PFSK-1 (cell line): ENCODE measurements at regions not wholly inside any gene's neighbourhood (a gene's known extent, or its start where the extent isn't known, plus 50 kb on each side); places are given as distances from the start of the nearest gene placed in this dataset.

Source experiments
- POLR2AphosphoS5 ChIP-seq: IDR thresholded peaks from 2 replicates; pipeline ENCODE4 v1.6.1; 2012; ENCODE audit warnings: low read depth, mild to moderate bottlenecking, control low read depth, low read length, moderate library complexity
- SIN3A ChIP-seq: IDR thresholded peaks from 2 replicates; pipeline ENCODE4 v1.6.1; 2012; ENCODE audit warnings: mild to moderate bottlenecking, low read length, moderate library complexity, borderline replicate concordance; ENCODE audit not compliant: insufficient read depth
- TAF1 ChIP-seq: IDR thresholded peaks from 2 replicates; pipeline ENCODE4 v1.6.1; 2012; ENCODE audit warnings: low read length, control low read depth, borderline replicate concordance; ENCODE audit not compliant: insufficient read depth
- TF ChIP-seq, protein P1 (sequence below), 2 experiments: IDR thresholded peaks; 2 replicates each; pipeline versions ENCODE4 v1.6.1 to v1.8.0; 2011 to 2012; ENCODE audit warnings: low read depth in 2 of 2, low read length in 2 of 2, control low read depth in 1 of 2, inconsistent platforms in 1 of 2, mild to moderate bottlenecking in 1 of 2, moderate library complexity in 1 of 2; ENCODE audit not compliant: insufficient read depth in 1 of 2

DNA sequence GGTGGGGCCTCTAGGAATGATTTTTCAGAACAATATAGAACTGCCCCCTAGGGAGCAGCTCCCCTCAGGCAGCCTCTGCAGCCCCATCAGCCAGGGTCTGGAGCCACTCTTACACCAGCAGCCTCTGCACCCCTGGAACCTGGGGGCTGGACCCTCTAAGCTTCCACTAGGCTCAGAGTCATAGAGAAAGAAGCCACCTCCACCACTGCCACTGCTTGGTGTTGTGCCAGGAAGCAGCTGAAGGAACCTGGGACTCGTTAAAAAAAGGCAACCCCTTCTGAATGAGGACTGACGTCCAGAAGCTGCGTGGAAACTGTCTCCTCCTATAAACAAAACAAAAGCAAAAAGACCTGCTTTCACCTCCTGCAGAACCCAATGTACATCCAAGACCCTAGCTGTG, 98.1 kb upstream of the HS6ST1 start:
- TF ChIP-seq TAF1: no peak
- TF ChIP-seq POLR2AphosphoS5: no peak
- TF ChIP-seq SIN3A: no peak
- TF ChIP-seq, protein P1, sequence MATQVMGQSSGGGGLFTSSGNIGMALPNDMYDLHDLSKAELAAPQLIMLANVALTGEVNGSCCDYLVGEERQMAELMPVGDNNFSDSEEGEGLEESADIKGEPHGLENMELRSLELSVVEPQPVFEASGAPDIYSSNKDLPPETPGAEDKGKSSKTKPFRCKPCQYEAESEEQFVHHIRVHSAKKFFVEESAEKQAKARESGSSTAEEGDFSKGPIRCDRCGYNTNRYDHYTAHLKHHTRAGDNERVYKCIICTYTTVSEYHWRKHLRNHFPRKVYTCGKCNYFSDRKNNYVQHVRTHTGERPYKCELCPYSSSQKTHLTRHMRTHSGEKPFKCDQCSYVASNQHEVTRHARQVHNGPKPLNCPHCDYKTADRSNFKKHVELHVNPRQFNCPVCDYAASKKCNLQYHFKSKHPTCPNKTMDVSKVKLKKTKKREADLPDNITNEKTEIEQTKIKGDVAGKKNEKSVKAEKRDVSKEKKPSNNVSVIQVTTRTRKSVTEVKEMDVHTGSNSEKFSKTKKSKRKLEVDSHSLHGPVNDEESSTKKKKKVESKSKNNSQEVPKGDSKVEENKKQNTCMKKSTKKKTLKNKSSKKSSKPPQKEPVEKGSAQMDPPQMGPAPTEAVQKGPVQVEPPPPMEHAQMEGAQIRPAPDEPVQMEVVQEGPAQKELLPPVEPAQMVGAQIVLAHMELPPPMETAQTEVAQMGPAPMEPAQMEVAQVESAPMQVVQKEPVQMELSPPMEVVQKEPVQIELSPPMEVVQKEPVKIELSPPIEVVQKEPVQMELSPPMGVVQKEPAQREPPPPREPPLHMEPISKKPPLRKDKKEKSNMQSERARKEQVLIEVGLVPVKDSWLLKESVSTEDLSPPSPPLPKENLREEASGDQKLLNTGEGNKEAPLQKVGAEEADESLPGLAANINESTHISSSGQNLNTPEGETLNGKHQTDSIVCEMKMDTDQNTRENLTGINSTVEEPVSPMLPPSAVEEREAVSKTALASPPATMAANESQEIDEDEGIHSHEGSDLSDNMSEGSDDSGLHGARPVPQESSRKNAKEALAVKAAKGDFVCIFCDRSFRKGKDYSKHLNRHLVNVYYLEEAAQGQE (IDR thresholded peaks at IDR 0.05; ENCODE audit: insufficient read depth in 1 of 2, low read depth in 2 of 2, low read length in 2 of 2): no peak
